ENCODE measurements at regions not wholly inside any gene's neighbourhood (a gene's known extent, or its start where the extent isn't known, plus 50 kb on each side); places are given as distances from the start of the nearest gene placed in this dataset.

DNA sequence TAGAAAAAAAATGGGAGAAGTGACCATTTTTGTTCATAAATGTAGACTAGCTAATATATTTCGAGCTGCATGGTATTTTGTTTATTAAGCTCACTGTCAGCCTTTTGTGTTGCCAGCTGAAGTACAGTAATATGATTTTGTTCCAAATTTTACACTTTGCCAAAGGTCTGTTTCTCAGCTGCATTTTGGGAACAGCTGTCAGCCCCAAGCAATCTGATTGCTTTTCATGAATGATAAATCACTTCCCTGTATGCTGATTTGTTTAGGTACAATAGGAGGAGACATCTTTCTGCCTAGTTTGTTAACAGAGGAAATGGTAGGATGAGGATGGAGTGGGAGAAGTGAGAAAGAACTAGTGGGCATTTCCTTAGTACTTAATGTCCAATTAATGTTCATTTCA is 79.3 kb downstream of the NABP1 start:
- DNase-seq, result no peak
- Histone ChIP-seq H3K36me3 (no peaks in the 10 kb centered on the region), H3K9me3 (ENCODE audit: severe bottlenecking) (no peaks in the 10 kb centered on the region), H3K27ac (no peak overlapping the region), H3K4me3 (ENCODE audit: low read depth, low read length) (no peak overlapping the region), H3K27me3 (ENCODE audit: insufficient read depth, low read depth, severe bottlenecking) (no peaks in the 10 kb centered on the region)
- TF ChIP-seq, protein P1, sequence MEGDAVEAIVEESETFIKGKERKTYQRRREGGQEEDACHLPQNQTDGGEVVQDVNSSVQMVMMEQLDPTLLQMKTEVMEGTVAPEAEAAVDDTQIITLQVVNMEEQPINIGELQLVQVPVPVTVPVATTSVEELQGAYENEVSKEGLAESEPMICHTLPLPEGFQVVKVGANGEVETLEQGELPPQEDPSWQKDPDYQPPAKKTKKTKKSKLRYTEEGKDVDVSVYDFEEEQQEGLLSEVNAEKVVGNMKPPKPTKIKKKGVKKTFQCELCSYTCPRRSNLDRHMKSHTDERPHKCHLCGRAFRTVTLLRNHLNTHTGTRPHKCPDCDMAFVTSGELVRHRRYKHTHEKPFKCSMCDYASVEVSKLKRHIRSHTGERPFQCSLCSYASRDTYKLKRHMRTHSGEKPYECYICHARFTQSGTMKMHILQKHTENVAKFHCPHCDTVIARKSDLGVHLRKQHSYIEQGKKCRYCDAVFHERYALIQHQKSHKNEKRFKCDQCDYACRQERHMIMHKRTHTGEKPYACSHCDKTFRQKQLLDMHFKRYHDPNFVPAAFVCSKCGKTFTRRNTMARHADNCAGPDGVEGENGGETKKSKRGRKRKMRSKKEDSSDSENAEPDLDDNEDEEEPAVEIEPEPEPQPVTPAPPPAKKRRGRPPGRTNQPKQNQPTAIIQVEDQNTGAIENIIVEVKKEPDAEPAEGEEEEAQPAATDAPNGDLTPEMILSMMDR (IDR thresholded peaks at IDR 0.05; ENCODE audit: low read depth, low read length), result no peak

DNA sequence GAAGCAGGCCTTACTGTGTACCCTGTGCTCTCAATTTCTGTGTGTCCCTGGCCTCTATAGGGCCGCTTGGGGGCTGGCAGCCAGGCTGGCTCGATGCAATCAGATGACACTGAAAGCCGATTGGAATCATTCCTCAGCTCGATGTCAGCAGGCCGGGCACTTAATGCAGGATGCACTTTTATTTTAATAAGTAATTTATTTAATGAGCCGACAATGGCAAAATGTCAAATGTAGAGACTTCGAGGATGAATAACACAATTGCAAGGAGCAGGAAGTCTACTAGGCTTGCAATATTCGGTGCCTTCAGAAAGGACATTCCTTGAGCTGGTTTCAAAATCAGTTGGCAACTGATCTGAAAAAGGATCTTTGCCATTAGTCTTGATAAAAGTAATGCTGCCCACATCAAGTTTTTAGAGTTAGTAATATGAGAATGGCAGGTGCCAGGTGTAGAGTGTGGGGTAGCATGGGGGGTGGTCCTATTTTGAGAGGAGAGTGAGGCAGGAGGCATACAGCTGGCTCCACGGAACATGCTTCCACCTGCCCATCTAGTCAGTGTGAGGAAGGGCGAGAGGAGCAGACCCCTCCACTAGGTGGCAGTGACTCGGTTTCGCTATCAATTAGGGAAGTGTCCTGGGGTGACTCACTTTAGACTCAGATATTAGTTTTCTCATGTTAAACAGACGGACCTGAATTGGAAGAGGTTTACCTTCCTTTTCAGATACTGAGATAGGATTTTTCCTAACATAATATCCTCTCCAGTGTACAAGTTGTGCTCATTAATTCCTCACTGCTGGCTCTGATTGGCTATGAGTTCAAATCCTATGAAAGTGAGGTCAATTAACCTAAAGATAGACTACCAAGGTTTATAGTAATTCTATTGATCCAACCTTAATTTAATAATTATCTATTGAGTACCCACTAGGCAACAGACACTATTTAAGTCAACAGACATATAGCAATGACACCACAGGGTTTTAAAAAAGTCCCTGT is 80.9 kb downstream of the NABP1 start:
- no peak overlapping the region for H3K27ac ChIP-seq
- TF ChIP-seq, protein P1 (IDR thresholded peaks at IDR 0.05; ENCODE audit: low read depth, low read length), result peak; percentile 88
- DNase-seq, result peak; percentile 62
- no peaks in the 10 kb centered on the region for H3K27me3 ChIP-seq (ENCODE audit: insufficient read depth, low read depth, severe bottlenecking)
- no peaks in the 10 kb centered on the region for H3K36me3 ChIP-seq
- H3K9me3 ChIP-seq (ENCODE audit: severe bottlenecking), result no peaks in the 10 kb centered on the region
- no peak overlapping the region for H3K4me3 ChIP-seq (ENCODE audit: low read depth, low read length)

DNA sequence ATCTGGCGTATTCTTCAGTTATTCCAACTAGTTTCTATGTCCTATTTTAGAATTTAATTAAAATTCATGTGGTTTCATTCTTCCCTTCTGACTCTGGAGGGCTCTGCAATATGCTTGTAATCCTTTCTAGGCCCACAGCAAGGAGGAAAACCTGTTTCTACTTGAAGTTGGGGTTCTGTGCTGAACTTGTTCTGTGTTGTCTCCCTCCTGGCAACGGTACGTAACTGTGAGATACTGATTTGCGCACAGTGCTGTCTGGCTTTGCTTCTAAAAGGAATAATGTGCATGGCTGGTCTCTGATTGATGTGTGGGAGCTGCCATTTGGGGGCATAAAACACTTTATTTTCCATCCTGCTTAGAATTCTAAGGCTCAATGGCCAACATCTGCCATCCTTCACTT is 81.7 kb downstream of the NABP1 start:
- Histone ChIP-seq H3K27ac (no peak overlapping the region), H3K9me3 (ENCODE audit: severe bottlenecking) (no peaks in the 10 kb centered on the region), H3K4me3 (ENCODE audit: low read depth, low read length) (no peak overlapping the region), H3K27me3 (ENCODE audit: insufficient read depth, low read depth, severe bottlenecking) (no peaks in the 10 kb centered on the region), H3K36me3 (no peaks in the 10 kb centered on the region)
- TF ChIP-seq, protein P1 (IDR thresholded peaks at IDR 0.05; ENCODE audit: low read depth, low read length), result no peak
- no peak for DNase-seq

DNA sequence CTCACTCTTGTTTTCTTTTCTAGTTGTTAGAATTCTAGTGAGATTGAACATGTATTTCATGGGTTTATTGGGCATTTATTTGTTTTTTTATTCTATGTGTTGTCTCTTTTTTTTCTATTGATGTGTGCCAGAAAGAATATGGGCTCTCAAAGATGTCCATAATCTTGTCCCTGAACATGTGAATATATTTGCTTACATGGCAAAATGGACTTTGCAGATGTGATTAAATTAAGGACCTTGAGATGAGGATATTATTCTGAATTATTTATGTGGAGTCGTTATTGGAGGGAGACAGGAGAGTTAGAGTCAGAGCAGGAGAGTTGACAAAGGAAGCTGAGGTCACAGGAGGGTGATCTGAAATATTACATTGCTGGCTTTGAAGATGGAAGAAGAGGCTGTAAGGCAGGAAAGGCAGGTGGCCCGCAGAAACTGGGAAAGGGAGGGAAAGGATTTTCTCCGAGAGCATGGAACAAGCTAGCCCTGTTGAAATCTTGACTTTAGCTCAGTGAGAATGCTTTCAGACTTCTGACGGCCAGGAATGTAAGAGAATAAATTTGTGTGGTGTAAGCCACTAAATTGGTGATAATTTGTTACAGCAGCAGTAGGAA is 82.8 kb downstream of the NABP1 start:
- TF ChIP-seq, protein P1 (IDR thresholded peaks at IDR 0.05; ENCODE audit: low read depth, low read length), result no peak
- no peak overlapping the region for H3K4me3 ChIP-seq (ENCODE audit: low read depth, low read length)
- no peak for DNase-seq
- H3K27me3 ChIP-seq (ENCODE audit: insufficient read depth, low read depth, severe bottlenecking), result no peaks in the 10 kb centered on the region
- H3K36me3 ChIP-seq, result no peaks in the 10 kb centered on the region
- no peak overlapping the region for H3K27ac ChIP-seq
- H3K9me3 ChIP-seq (ENCODE audit: severe bottlenecking), result no peaks in the 10 kb centered on the region

DNA sequence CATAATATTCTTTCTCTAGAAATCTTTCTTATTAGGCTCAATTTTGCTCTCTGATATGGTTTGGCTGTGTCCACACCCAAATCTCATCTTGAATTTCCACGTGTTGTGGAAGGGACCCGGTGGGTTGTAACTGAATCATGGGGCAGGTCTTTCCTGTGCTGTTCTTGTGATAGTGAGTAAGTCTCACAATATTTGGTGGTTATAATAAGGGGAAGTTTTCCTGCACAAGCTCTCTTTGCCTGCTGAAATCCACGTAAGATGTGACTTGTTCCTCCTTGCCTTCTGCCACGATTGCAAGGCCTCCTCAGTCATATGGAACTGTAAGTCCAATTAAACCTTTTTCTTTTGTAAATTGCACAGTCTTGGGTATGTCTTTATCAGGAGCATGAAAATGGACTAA is 73.8 kb downstream of the CAVIN2 start:
- Histone ChIP-seq H3K9me3 (ENCODE audit: severe bottlenecking) (peaks cover 3% of the 10 kb centered on the region), H3K27me3 (ENCODE audit: insufficient read depth, low read depth, severe bottlenecking) (no peaks in the 10 kb centered on the region), H3K4me3 (ENCODE audit: low read depth, low read length) (no peak overlapping the region), H3K27ac (no peak overlapping the region), H3K36me3 (no peaks in the 10 kb centered on the region)
- TF ChIP-seq, protein P1 (IDR thresholded peaks at IDR 0.05; ENCODE audit: low read depth, low read length), result no peak
- no peak for DNase-seq

All from WERI-Rb-1 (cell line).